ENCODE measurements at regions not wholly inside any gene's neighbourhood (a gene's known extent, or its start where the extent isn't known, plus 50 kb on each side); places are given as distances from the start of the nearest gene placed in this dataset.
"Not testable (repeated sequence)": the region's sequence is repeated elsewhere in the genome, so short reads cannot be mapped to it uniquely, and the experiment has no call there.

- DNase-seq (ENCODE audit: low read depth in 2 of 2), result no peak
Observed at GRCh38 chr3:101950510-101950909, 101.2 kb downstream of the NFKBIZ start.

- no peak for DNase-seq (ENCODE audit: low read depth in 2 of 2)
Observed at GRCh38 chr3:101950985-101951733, 101.8 kb downstream of the NFKBIZ start.

GRCh38 chr3:101954361-101954760, 105.0 kb downstream of the NFKBIZ start:
- no peak for DNase-seq (ENCODE audit: low read depth in 2 of 2)

- DNase-seq (ENCODE audit: low read depth in 2 of 2), result no peak
Observed at GRCh38 chr3:101954936-101955335, 105.6 kb downstream of the NFKBIZ start.

- DNase-seq (ENCODE audit: low read depth in 2 of 2), result no peak
Observed at GRCh38 chr3:101962055-101962454, 112.7 kb downstream of the NFKBIZ start.

- DNase-seq (ENCODE audit: low read depth in 2 of 2), result no peak
Observed at GRCh38 chr3:101963902-101964362, 114.6 kb downstream of the NFKBIZ start.

GRCh38 chr3:101964861-101965260, 115.5 kb downstream of the NFKBIZ start:
- no peak for DNase-seq (ENCODE audit: low read depth in 2 of 2)

- DNase-seq (ENCODE audit: low read depth in 2 of 2), result no peak
Observed at GRCh38 chr3:101966226-101966625, 116.9 kb downstream of the NFKBIZ start.

- no peak for DNase-seq (ENCODE audit: low read depth in 2 of 2)
Observed at GRCh38 chr3:101970212-101970611, 120.9 kb downstream of the NFKBIZ start.

GRCh38 chr3:101970905-101971304, 121.6 kb downstream of the NFKBIZ start:
- no peak for DNase-seq (ENCODE audit: low read depth in 2 of 2)

- DNase-seq (ENCODE audit: low read depth in 2 of 2), result no peak
Observed at GRCh38 chr3:101972430-101973162, 123.3 kb downstream of the NFKBIZ start.

- DNase-seq (ENCODE audit: low read depth in 2 of 2), result no peak
Observed at GRCh38 chr3:101973163-101973505, 123.8 kb downstream of the NFKBIZ start.

- not testable (repeated sequence) for DNase-seq (ENCODE audit: low read depth in 2 of 2)
Observed at GRCh38 chr3:101975415-101975814, 126.1 kb downstream of the NFKBIZ start.

GRCh38 chr3:101976473-101976872, 127.2 kb downstream of the NFKBIZ start:
- DNase-seq (ENCODE audit: low read depth in 2 of 2), result no peak

GRCh38 chr3:101978348-101978747, 129.0 kb downstream of the NFKBIZ start:
- no peak for DNase-seq (ENCODE audit: low read depth in 2 of 2)

- no peak for DNase-seq (ENCODE audit: low read depth in 2 of 2)
Observed at GRCh38 chr3:101979033-101979432, 129.7 kb downstream of the NFKBIZ start.

- no peak for DNase-seq (ENCODE audit: low read depth in 2 of 2)
Observed at GRCh38 chr3:101984356-101984755, 135.0 kb downstream of the NFKBIZ start.

- no peak for DNase-seq (ENCODE audit: low read depth in 2 of 2)
Observed at GRCh38 chr3:101988596-101988995, 139.3 kb downstream of the NFKBIZ start.

GRCh38 chr3:101989578-101990200, 140.4 kb downstream of the NFKBIZ start:
- DNase-seq (ENCODE audit: low read depth in 2 of 2), result no peak

GRCh38 chr3:101992863-101993262, 143.5 kb downstream of the NFKBIZ start:
- DNase-seq (ENCODE audit: low read depth in 2 of 2), result no peak

GRCh38 chr3:101994386-101994785, 145.1 kb downstream of the NFKBIZ start:
- no peak for DNase-seq (ENCODE audit: low read depth in 2 of 2)

GRCh38 chr3:101995371-101996046, 146.2 kb downstream of the NFKBIZ start:
- DNase-seq (ENCODE audit: low read depth in 2 of 2), result no peak

Data from stimulated activated CD8-positive, alpha-beta memory T cell treated with anti-CD3 and anti-CD28 coated beads, Interleukin-15, amount 100 ng/mL, for 4 hours (primary cell).